ENCODE measurements at regions not wholly inside any gene's neighbourhood (a gene's known extent, or its start where the extent isn't known, plus 50 kb on each side); places are given as distances from the start of the nearest gene placed in this dataset.

DNA sequence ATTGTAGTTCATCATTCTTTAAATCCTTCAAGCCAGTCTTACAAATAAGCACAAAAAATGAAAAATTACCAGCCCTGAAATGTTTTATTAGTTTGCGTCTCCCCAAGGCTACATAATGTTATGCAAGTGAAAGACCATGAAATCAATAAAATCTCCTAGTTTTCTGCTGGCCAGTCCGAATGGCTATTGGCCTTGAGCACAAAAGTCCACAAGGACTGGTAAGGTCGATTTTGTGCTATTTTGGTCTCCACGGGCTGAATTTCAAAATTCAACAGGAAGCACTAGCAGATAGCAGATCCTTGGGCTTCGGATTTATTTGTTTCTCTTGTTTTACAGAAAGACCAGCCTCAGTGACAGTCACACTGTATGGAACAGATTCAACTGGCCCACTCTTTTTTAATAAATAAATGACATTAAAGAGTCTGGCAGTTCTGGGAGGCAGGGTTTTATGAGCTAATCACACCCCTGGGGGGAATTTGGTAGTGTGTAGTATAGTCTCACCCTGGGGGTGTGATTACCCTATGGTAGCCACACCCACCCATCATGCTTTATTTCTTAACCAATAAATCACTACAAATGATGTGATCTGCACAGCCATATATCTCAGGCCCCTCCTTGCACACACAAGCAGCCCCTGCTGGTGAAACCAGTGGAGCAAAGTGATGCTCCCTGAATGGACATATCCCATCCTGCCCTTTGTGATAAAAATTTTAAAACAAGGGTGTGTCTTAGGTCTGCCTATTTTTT lies 51.1 kb upstream of the TMEM33 start:
- DNase-seq (ENCODE audit: low read depth in 4 of 4, low spot score in 3 of 4), result no peak

DNA sequence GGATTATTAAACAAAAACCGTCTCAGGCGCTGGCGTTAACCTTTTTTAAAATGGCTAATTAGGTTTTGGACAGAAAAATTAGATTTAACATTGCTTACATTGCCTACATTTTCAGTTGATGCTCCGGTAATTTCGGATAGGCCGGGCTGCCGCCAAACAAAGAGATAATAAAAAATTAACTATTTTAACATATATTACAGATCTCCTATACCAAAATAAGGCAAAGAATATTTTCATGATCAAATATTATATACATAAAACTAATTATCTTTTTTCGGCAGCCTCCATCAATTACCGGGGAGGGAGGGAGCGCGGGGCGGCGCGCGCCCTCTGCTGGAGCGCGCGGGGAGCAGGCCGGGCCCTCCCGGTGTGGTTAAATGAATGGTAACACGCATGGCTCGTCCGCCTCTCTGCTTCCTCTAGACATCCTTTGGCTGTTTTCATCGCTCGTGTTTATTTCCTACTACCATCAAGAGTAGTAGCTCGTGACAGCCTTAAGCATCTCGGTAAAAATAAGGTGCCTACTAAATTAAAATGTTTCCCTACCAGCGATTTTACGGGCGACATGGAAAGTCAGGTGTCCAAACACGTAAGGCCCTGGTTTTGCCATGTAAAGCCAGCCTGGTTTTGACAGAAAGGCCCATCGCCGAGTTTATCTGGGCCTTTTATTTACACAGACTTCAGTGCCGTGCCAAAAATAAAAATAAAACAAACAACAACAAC lies 52.4 kb upstream of the TMEM33 start:
- no peak for DNase-seq (ENCODE audit: low read depth in 4 of 4, low spot score in 3 of 4)

DNA sequence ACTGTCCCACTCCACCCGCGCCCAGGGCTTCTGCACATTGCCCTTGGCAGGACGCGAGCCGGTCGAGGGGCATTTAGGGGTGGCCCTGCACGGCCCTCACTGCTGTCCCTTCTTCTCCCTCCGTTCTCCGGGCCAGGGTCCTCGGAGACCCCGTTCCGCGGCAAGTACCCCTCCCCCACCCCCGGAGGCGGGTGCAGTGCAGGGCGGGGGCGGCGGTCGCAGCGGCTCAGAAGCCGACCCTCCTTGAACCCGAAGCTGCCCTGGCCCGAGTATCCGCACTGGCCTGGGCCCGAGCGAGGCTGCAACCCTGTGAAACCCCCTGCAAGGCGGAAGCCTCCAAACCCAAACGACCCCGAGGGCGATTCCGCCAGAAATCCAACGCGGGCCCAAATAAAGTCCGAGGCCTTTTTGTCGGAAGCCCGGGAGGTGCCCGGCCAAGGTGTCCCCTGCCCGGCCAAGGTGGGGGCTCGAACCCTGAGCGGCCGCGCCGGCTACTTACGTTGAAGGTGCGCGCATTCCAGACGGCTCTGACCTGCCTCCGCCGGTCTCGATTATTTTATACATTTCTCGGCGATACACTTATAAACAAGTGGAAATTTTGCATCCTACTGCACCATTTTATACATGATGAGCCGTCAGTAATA lies 53.1 kb upstream of the TMEM33 start:
- no peak for DNase-seq (ENCODE audit: low read depth in 4 of 4, low spot score in 3 of 4)

DNA sequence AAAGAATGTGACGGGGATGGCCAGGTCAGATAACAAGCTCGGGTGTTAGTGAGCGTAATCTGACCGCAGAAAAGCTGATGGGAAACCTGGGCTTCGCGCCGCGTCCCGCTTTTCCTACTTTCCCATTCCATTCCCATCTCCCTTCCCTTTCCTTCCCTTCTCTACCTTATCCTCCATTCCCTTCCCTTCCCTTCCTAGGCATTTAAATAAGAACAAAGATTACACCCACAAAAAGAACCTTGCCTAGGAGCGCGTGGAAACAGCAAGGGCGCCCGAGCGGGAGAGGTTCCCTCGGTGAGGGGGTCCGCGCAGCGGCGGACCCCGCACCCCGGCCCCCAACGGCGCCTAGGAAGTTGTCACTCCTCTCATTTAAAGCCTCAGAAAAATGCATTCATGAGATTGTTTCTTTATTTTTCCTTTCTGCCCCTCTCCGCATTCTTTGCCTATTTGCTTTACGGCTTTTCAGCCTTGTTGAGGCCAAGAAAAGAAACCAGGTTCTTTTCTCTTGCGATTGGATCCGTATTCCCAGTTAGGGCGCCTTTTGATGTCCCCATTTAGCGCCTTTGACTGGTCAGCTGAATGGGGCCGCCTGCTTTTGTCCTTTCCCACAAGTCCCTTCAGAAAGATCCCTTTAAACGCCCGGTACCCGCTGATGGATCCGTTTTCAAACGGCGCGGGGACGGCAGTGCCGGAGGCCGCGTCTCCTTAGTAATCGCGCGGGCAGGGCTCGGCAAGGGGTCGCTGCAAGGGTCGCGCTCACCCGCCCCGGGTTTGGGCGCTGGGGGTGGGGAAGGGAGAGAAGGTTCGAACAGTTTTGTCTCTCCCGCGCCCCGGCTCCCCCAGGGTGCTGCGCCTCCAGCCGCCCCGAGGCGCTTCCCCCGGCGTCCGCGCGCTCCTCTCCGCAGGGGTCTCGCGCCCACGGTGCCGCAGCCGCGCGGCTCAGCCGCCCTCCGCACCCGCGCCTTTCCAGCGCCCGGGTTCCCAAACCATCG lies 54.1 kb upstream of the TMEM33 start:
- no peak for DNase-seq (ENCODE audit: low read depth in 4 of 4, low spot score in 3 of 4)

DNA sequence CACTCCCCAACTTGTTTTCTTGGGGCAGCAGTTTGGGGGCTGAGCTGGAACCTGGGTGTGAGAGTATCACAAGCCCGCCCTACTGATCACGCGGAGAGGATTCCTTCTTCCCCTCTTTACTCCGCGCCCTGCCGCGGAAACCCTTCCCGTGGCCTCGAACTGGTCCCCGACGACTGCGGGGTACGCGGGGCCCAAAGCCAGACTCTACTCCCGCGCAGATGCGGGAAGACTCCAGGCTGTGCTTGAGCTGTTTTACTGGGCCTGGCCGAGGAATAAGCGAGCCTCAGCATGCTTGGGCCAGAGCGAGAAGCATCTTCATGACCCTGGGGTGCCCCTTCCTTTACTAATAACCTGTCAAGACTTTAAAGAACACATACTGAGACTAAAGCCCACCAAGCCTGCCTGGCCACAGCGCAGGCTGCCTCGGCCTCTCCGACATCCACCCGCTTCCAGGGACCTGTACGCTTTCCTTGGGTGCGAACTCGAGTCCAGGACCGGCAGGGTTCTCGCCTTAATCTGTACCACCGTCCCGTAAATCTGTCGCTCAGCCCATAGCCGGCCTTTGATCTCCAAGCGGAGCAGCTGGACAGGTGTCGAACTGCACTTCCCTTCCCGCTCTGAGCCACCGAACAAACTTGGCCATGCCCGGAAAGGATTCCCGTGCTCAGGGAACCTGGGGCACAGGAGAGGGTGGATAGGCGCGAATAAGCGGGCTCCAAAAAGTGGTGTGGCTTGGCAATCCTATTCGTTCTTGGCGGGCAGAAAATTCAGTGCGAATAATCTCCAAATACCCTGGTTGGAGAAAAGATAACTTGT lies 55.0 kb upstream of the TMEM33 start:
- DNase-seq (ENCODE audit: low read depth in 4 of 4, low spot score in 3 of 4), result no peak

DNA sequence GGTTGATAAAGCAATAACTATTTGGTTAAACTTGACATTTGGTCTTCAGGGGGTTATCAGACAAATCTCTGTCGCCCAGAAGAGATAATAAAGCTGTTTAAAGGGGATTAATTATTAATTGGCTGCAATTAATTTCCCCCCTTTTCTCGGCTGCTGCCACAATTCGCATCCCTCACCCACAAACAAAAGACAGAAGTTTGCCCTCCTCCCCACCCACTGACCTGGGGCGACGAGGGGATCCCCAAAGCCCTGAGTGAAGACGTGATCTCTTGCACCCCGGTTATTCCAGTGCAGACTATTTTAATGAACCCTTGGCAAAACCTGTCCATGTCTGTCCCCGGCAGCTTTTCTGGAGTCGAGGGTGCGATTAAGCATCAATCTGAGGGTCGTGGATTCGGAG lies 55.7 kb upstream of the TMEM33 start:
- DNase-seq (ENCODE audit: low read depth in 4 of 4, low spot score in 3 of 4), result no peak

DNA sequence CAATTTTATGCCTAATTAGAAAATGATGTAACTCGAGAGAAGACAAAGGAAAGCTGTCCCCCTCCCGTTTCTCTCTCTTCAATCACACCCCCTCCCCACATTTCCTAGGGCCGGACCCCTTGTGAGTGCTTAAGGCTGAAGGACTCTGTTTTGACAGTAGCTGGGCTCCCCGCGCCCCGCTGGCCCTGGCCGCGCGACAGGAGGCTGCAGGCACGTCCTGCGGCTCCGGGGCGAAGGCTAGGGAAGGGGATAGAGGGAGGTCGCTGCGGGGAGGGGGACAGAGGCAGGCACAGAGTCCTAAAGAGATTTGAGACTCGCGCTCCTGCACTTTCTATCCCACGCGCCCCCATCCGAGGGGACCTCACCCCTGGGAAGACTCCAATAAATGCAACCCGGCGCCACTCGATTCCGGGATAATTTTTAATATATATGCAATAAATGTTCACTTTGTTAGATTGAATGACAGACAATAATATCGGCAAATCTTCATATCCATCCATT lies 56.2 kb upstream of the TMEM33 start:
- DNase-seq (ENCODE audit: low read depth in 4 of 4, low spot score in 3 of 4), result no peak

DNA sequence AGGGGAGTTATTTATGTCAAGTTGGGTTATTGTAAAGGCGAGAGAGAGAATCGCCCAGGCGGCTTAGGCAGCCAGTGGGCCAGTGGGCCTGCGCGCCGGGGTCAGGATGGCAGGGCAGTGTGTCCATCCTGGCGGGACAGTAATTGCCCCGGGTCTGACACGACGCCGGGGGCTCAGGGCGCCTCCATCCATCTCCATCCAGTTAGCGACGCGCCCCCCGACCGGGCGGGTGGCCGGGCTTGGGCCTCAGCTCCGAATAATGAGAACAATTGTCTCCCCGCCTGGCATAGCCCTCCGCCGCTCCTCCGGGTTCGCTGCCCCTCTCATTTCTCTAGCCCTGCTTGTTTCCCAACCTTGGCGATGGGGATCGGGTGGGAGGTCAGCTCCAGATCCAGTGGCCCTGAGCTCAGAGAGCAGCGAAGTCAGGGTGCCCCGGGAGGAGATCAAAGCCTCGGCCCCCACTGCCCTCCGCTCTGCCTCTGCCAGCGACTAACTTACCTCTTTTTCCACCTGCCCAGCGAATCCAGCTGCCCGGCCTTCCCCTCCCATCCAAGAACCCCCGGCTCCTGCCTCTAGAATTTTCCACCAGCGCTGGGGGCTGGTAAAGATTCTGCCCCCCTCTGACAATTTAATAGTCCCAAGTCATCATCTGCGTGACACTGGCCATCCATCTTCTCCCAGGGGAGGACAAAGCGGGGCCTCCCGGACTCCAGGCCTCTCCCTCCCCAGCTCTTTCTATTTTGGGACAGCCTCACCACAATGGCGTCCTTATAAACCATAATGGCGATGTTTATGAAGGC lies 56.9 kb upstream of the TMEM33 start:
- no peak for DNase-seq (ENCODE audit: low read depth in 4 of 4, low spot score in 3 of 4)

DNA sequence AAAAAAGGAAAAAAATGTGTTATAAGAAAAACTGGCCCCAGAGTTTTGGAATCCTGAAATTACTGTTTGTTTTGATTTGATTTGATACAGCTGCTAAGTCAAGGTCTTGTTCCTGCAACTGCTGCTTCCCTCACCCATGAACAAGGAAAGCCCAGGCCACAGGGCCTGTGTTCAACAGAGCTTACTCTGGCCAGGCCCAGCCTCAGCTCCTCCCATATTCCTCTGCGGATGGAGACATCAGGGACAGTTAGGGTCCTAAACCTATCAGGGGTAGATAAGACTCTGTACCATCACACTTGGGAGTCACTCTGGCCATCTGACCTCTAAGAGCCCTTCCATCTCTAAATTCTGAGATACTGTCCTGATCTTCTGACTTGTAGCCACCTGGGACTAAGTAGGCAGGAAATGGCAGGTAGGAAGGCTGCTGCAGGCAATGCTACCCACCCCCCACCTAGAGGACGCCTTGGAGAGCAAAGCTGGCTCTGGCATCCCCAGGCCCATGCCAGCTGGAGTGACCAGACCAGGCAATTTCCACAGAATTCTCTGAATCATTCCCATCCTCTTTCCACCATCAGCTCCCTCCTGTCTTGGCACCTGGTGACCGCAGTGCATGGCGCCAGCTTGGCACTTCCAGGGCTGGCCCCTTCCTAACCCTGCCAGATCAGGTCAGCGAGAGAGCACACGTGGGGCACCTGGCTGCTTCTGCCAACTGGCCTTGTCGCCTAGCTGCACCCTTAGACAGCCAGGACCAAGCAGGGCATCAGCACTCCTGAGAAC lies 58.0 kb upstream of the TMEM33 start:
- DNase-seq (ENCODE audit: low read depth in 4 of 4, low spot score in 3 of 4), result no peak

DNA sequence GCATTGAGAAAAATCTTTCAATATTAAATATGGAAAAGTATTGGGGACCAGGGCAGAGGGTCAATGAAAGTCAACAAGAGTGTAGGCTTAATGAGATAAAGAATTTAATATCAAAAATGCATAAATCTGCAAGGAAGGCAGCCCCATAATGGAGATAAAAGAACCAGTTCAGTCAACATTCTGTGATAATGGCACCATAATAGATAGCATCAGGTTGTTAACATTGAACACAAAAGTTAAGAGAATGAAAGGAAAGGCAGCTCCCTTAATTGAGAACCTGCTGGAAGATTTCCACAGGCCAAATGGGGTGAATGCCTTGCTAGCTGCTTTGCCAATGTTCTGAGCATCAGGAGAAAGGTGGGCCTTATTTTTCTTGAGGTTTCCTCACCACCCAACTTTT lies 60.4 kb upstream of the TMEM33 start:
- no peak for DNase-seq (ENCODE audit: low read depth in 4 of 4, low spot score in 3 of 4)

DNA sequence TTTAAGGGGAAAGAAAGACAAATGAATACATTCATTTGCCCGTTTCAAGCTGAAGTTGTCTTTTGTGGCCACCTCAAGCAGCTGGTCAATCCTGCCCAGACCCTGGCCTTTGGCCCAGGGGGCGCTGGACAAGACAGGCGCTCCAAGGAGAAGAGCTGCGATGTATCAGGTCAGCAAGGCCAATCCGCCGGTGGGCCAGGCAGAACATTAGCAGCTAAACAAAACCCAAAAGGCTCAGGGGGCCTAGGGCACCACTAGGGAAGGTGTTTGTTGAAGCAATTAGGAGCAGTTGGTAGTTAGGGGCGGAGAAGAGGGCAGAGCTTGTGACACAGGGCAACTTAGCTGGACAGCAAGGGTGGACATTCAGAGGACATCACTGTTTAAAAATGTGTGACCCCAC lies 60.8 kb upstream of the TMEM33 start:
- no peak for DNase-seq (ENCODE audit: low read depth in 4 of 4, low spot score in 3 of 4)

DNA sequence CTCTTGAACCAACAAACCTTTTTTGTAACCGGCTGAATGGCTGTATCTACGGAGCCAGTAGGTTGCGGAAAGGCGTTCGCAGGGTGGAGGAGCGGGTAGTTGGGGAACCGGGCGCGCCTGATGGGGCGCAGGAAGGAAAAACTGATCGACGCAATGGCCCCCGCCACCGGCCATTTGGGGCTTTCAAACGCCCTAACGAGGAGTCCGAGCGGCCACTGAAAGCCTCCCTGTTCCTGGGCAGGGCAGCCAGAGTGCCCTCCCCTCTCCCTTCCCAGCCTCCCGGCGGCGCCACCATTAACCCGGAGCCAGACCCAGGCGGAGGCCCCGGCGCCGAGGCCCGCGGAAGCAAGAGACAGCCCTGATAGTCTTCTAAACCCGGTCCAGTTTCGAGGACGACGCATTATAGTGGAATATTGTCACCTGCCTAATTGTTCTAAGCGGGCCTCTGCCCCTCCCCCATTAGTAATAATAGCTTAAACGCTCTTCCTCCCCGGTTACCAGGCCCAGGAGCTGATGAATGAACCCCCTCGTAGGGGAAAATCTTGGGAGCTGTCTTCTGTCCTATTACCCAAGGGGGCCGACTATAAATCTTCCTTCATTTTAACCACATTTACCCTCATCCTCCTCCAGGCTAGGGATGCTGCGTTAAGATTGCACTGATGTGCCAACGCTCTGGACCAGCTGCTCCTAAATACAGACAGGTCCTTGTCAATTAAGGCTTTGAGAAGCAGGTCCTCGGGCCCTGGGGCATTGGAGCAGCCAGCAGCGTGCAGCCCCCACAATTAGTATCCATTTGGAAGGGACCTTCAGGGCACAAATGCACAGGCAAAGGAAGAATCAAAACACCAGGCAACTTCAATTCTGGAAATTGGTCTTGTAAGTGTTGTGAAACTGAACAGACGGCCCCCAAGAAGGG lies 61.6 kb upstream of the TMEM33 start:
- no peak for DNase-seq (ENCODE audit: low read depth in 4 of 4, low spot score in 3 of 4)

DNA sequence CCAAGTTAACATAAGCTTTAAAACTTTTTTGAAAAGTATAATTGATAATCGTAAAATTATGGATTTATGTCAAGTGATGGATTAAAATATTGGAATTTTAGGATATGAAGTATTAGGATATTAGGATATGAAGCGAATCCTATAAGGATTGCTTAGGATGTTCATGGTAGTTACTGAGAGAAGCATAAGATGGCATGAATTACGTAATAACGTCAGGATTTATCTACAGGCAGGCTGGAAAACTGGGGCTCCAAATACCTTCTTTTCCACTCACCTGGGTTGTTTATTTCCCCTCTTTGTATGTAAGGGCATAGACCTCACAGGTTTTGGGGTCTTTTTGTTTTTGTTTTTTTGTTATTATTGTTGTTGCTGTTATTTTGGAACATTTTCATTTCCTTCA lies 65.2 kb upstream of the TMEM33 start:
- DNase-seq (ENCODE audit: low read depth in 4 of 4, low spot score in 3 of 4), result no peak

DNA sequence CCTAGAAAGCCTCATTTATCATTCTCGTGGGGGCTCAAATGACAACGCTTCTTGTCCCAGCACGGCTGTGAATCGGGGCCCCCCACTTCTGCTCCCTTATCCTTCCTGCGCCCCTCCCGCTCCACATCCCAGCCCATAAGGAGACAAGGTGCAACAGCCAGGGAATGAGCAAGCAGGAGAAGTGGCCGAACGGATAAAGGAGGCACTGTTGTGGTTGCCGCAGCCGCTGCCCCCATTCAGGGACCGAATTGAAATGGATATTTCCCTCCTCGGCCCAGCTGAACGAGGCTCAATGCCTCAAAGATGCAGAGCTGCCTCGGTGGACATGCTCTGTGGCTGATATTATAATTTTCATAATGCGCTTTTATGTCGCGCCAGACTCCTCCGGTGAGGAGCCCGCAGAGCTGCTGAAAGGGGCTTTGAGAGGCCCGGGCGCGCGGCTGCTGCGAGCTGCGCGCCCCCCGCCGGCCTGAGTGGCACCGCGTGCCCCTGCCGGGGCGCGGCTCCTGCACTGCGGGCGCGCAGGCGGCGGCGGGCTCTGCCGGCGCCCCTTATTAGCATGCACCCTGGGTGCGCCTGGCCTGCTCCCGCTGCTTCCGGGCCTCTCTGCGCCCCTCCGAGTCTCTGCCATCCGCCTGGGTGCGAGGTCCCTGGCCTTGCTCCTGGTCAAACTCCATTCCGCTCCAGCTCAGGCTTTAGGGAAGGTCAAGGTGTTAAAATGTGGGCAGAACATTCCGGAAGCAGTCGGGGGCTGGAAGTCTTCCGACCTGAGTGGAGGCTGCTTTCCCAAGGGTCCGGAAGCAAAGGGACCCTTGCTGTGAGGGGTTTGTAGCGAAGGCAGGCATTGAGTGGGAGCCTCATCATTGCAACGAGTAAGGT lies 68.2 kb upstream of the TMEM33 start:
- DNase-seq (ENCODE audit: low read depth in 4 of 4, low spot score in 3 of 4), result no peak

DNA sequence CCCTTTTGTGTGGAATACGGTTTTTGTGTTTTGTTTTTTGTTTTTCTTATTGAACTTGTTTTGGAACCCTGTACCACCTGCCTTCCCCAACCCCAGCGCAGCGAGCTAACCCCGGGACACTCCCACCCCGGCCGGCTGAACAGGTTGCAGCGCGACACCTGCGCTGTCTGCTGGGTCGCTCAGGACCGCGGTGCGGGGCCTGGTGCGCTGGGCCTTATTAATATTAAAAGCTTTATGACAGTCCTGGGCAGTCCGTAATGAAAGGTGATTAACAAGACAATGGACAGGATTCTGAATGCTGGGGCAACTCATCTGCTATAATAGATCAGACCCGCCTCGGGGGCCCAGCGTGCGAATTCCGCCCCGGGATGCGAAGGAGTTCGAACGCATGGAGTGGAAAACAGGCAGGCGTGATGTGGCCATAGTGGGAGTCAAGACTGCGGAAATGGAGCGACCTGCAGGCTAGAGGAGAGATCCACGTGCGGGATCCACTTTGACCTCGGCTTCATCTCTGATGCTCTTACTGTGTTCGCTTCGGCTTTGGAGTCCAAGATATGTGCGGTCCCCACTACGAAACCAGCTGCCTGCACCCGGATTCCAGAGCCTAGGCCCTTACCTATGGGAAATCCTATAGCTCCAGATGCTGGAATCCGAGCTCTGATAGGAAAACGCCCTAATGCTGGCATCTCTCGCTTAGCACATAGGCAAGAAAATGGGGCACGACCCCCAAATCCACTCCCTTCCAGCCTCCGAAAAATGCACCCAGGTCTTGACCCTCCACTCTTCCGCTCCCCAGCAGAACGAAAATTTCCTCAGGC lies 69.0 kb upstream of the TMEM33 start:
- DNase-seq (ENCODE audit: low read depth in 4 of 4, low spot score in 3 of 4), result no peak
